HS-27A (cell line): ENCODE measurements at regions not wholly inside any gene's neighbourhood (a gene's known extent, or its start where the extent isn't known, plus 50 kb on each side); places are given as distances from the start of the nearest gene placed in this dataset.

Experiments
- DNase-seq: peaks from one replicate; pipeline ENCODE4 v3.0.0-alpha.2; 2012; ENCODE audit warnings: low read depth, missing footprints

DNA sequence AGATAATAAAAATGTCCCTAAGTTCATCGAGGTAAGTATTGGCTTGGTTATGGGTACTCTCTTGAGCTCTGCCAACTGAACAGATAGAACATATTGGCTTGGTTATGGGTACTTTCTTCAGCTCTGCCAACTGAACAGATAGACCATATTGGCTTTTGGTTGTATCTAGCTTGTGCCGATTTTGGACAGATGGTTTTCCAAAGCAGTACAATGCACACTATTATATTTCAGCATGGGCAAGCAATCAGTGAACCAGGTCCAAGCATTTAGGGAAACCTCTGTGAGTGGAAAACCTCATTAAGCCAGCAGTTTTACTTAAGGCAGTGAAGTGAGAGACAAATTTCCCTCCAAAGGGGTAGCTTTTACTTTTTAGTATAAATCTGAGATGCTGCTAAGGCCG lies 1440.5 kb upstream of the SPRY2 start:
- DNase-seq = no peak

DNA sequence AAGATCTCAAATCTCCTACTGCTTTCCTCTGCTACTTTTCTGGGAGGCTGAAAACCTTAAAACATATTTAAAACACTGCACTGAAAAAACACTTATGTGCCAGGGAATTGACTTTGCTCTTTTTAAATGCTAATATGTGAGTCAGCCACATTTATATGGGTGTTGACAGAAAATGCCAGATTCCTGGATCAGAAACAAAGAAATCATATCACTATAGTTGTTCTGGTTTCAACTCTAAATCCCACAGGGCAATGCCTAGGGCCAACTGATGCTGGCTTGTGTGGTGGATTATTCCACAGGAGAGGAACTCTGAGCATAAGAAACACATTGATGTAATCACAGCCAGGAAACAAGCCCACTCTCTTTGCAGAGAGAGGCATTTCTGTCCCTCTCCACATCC lies 1439.0 kb upstream of the SPRY2 start:
- no peak for DNase-seq

DNA sequence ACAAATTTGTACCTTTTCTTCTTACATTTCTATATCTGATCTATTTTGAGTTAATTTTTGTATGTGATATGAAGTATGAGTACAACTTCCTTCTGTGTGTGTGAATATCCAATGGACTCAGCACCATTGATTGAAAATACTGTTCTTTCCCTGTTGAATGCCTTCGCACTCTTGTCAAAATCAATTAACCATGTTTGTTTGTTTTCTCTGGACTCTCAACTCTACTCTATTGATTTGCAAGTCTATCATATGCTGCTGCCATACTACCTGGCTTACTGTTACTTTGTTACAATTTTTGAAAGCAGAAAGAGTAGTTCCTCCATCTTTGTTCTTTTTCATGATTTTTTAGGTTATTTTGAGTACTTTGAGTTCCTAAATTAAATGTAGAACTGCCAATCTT lies 1437.4 kb upstream of the SPRY2 start:
- DNase-seq = no peak

DNA sequence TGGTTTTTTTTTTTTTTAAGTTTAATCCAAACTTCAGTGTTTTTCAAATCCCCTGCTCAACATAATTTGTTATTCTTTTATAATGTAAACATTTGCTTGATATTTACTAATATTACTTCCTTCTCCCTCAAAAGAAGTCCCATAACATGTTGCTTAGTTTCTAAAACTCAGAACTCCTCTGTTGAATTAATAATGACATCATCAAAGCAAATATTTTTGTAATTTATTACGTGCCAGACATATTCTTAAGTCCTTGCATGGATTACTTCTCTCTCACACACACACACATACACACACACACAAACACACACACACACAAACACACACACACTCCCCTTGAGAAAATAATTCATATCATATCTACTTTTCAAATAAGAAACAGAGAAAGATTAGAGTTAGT lies 1432.3 kb upstream of the SPRY2 start:
- no peak for DNase-seq

DNA sequence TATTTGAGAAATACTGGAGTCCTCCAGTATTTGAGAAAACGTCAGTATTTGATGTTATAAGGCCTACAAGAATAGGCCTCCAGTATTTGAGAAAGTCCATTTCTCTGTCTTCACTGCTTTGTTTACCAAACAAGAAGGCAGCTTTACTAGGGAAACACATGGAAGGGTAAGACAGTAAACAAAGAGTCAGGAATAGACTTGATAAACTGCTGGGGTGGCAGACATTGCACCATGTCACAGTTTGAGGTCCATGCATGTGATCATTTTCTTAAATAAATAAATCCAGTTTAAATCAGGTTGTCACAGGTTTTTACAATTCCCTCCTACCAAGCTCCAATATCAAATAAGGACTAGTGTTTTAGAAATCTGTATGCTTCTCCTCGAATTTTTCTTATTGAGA lies 1431.0 kb upstream of the SPRY2 start:
- no peak for DNase-seq

DNA sequence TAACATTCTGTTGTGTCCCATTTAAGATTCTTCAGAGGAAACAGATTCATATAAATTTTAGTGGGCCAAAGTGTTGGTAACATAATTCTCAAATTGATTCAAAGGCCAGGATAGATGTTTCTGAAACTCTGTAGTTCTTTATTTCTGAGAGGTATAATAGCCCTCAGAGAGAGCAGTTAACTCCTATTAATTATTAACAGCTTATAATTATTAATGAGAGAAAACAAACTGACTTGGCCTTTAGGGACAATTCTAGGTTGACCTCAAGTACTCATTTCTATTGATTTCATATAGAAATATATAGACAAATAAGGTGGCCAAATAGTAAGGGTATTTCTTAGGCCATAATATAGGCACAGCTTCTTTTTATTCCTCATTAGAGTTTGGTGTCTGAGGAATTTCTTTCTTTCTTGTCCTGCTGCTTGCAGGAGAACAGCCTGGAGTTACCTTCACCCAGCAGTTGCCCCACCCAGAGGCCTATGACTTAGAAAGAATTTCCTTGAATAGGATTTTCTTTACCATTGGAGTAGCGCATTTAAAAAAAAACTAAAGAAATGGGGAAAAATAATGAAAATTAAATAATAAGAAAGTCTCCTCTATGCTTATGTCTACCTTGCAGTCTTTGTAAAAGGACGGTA lies 1430.1 kb upstream of the SPRY2 start:
- no peak for DNase-seq

DNA sequence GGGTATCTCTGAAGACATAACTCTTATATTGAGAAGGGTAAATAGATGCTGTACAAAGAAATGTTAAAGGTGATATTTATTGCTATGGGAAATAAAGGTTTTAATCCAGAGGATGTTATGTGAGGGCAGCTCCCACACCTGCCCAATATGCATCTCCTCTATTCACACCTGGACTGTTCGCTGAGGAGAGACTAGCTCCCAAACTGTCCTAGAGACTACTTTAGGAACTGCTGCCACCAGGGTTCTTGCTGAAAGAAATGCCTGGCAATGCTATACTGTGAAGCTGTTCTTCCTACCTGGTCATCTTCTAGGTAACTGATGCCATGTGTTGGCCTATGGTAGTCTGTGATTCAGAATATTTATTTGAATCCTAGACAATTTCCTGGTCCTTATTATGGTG lies 1421.5 kb upstream of the SPRY2 start:
- no peak for DNase-seq

DNA sequence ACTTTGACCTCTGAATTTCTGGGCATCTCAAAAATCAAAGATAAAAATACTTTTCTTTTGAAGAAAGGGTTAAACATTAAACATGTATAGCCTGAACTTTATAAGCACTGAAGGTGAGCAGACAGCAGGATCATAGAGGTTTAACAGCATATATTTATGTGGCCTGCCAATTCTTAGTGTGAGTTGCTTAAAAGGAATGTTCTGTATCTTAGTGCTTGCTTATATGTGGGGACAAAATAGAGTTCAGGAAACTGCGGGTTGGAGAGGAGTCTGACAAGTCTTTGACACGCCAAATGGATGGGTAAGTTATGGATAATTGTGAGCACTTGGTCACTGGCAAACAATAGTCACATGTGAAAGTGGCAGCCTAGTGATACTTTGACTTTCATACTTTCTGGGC lies 1419.4 kb upstream of the SPRY2 start:
- DNase-seq = no peak

DNA sequence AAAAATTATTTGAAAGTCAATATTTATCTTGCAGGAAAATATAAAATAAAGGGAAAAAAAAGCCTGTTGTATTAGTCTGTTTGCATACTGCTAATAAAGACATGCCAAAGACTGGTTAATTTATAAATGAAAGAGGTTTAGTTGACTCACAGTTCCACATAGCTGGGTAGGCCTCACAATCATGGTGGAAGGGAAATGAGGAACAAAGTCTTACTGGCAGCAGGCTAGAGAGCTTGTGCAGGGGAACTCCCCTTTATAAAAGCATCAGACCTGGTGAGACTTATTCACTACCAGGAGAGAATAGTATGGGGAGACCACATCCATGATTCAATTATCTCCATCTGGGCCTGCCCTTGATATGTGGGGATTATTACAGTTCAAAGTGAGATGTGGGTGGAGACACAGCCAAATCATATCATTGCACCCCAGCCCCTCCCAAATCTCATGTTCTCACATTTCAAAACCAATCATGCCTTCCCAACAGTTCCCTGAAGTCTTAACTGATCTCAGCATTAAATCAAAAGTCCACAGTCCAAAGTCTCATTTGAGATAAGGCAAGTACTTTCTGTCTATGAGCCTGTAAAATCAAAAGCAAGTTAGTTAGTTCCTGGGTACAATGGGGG lies 1416.5 kb upstream of the SPRY2 start:
- DNase-seq = no peak

DNA sequence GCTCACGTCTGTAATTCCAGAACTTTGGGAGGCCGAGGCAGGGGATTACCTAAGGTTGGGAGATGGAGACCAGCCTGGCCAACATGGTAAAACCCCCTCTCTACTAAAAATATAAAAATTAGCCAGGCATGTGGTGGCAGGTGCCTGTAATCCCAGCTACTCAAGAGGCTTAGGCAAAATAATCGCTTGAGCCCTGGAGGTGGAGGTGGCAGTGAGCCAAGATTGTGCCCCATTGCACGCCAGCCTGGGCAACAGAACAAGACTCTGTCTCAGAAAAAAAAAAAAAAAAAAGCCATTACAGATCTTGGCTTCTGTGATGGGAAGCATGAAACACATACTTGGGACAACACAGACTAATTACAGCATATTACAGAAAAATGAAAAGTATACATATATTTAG lies 1404.5 kb upstream of the SPRY2 start:
- DNase-seq = no peak

DNA sequence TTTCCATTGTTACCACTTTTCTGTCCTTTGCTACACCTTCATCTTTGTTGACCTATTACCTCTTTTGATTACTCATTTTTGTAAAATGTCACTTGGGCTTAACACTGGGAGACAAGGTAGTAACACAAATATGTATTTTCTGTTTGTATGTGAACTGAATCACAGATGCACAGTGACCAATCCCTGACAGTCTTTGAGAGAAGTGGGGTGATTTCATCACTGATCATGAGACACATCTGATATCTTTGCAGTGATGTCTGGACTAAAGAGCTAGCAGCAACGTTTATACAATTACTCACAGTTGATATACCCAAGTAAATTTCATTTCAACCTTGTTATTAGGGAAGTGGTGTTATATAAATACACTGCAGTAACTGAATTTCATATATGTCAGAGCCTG lies 1397.4 kb upstream of the SPRY2 start:
- DNase-seq = no peak

DNA sequence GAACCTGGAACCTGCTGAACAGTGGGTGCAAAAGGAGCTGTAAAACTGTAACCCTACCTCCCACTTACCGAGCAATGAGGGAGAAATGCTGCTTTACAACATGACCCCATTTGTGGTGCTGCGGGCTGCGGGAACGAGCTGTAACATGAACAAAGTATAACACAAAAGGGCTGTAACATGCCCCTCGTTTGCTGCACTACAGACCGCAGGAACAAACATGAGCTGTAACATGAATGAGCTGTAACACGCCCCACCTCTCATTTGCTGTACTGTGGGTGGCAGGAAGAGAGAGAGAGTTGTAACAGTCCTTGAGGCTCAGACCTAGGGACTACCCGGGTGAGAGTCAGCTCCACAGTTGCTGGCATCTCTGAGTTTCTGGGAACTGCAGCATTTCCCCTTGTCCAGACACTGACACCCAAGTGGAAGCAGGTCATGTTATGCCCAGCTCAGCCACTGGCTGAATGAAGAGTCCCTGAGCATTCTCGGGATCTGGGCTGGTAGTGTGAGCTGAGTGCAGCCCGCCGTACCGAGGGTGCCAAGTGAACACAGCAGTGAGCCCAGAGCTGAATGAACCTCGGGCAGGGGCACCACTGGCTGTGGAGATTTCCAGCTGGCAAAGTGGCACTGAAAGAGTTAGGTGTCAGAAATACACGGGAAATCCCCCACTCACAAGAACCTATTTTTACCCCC lies 1385.3 kb upstream of the SPRY2 start:
- no peak for DNase-seq

DNA sequence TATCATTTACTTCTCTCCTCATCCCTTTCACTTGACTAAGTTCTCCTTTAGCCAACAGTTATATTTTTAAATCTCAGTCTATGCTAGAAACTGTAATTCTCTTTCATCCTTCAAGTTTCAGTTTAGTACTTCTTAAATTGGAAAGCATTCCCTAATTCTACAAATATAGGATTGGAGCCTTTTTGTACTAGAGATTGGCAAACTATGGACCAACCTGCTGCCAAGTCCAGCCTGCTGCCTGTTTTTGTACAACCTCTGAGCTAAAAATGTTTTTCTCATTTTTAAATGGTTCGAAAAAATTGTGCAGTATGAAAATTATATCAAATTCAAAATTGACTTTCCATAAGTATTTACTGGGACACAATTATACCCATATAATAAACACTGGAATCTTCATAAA lies 1381.5 kb upstream of the SPRY2 start:
- no peak for DNase-seq

DNA sequence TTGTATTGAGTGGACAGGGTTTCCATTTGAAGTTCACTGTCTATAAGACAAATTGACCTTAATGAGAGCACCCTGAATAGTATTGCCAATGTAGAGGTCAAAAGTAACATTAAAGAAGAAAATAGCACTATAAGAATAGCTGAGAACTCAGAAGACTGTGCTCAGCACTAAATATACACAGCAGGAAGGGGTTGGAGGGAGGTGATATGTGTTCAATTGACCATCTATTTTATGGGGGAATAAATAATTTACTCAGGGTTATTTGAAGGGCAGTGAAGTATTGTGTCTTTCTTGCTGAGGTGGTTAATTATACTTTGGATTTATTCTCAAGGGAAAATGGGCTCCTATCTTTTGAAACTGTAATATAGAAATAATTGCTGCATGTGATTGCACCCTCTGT lies 1380.5 kb upstream of the SPRY2 start:
- DNase-seq = no peak

DNA sequence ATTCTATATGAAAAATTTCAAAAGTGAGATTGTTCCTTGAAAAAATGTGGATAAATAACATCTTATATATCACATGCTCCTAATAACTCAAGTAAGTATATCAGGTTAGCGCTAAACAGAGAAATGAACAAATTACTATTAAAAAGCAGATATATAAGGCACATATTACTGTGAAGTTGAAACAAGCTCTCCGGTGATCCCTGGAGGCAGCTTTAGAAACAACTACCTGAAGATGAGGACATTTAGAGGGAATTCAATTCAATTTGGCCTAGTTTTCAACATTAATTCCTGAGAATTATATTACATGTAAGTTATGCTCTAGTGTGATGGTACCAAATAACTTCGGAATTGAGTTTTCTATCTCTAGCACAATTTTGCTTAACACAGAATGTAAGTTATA lies 1373.6 kb upstream of the SPRY2 start:
- no peak for DNase-seq

DNA sequence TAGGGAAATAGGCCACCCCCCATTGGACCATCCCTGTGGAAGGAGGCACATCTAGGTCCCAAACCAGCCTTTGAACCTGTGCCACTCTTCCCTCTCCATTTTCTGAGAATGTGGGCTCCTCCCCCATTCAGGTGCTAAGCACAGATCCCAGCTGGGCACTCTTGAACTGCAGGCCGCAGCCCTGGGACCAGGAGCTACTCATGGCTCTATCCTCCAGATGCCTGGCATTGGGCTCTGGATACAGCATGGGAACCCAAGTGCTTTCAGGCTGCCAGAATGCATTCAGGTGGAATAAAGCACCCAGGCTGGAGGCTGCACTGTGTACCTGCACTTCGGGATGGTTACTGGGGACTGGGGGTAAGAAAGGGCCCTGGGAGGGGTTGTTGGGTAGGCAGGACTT lies 1372.3 kb upstream of the SPRY2 start:
- DNase-seq = no peak

DNA sequence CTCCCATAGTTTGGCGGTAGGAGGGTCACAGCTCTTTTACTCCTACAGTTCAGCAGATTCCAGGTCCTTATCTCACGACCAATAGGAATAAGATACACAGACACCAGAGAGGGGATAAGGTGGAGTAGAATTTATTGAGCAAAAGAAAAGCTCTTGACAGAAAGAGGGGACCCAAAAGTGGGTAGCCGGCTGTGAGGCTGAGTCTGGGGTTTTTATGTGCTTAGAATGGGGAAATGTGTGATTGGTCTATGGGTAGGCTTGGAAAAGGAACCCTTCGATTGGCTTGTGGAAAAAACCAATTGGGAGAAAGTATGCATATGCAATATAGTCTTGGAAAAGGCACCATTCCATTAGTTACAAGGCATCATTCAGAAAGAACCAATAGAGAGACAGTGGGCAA lies 1356.9 kb upstream of the SPRY2 start:
- DNase-seq = no peak

DNA sequence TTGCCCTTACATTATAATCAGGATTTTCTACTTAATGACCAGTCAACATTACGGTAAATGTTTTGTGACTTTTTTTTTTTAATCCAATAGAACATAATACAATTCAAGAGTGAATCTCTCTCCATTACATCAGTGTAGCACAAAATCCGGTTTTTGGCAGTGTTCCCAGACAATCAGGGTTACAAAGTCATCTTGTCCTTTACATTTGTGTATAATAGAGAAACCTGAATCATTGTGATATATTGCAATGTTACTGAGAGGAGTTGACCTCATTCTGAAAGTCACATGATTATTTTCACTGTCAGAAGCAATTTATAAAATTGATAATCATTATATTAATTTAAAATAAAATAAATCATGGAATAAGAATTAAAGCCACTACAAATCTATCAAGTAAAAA lies 1346.0 kb upstream of the SPRY2 start:
- DNase-seq = no peak

DNA sequence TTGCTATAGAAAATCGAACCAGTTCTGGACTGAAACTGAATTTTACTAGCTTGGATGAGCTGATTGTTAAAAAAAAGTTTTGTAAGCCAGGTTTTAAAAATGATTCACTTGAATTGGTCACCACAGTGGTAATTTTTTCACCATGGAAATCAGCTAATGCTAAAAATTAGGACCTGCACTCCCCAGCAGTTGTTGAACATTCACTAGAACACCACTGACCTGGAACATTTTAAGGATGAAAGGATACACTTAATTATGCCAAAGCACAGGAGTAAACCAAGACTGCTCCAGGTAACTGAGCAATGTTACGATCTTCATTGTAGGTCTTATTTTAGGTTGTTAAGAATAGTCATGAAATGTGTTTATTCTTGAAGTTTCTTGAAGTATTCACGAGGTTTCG lies 1342.6 kb upstream of the SPRY2 start:
- no peak for DNase-seq

DNA sequence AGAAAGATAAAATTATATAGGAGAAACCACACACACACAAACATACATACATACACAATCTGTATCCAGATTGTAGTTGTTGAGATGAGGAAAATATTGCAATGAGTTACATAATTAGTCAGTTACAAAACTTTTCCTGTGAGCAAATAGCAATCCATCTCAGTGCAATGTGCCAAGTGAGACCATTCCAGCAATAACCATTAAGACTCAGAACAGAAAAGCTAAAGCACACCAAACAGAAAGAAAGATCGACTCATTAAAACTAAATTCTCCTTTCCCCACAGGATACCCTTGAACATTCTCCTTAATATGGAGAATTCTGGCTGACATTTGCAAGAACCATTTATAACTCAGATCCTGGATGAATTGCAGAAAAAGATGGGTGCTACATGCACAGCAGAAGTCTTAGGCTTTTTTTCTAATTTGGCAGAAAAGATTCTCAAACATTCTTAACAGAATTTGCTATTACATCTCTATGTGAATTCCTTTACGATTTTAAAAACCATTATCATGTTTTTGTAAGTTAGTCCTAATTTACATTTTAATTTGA lies 1341.2 kb upstream of the SPRY2 start:
- DNase-seq = no peak

DNA sequence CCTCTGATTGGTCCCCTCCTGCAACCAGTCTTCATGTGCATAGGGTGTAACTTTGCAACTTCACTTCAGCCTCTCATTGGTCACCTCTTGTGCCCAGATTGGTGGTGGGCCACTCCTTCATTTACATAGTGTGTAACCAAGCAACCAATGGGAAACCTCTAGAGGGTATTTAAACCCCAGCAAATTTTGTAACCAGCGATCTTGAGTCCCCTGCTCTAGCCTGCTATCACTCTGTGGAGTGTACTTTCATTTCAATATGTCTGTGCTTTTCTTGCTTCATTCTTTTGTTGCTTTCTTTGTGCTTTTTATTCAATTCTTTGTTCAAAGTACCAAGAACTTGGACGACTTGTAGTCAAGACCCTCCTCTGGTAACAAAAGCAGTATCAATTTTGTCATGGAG lies 1336.9 kb upstream of the SPRY2 start:
- DNase-seq = no peak

DNA sequence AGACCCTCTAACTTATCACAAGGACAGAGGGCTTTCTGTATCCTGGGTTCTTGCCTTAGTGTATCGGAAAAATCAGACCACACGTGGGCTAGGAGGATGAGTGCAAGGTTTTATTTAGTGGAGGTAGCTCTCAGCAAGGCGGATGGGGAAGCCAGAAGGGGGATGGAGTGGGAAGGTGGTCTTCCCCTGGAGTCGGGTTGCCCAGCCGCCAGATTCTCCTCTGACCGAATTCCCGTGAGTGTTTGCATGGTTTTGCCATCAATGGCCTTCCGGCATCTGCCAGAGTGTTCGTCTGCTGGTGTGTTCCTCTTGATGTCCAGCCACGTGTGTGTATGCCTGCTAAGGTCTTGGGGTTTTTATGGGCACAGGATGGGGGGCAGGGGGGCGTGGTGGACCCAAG lies 1335.1 kb upstream of the SPRY2 start:
- DNase-seq = no peak

DNA sequence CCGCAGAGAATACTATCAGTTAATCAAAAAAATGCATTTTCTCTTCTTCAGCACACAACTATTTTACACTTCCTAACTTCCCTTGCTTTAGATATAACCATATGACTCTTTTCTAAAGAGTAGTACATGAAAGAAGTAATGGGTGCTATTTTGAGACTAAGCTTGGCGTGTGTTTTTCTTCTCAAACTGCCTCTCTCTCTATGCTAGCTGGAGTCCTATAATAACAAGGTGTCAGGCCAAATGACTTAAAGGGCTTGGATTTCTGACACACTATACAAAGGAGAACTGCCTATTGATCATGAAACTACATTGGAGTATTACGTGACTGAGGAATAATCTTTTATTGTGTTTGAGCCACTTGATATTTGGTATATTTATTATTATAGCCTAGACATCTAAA lies 1330.1 kb upstream of the SPRY2 start:
- DNase-seq = no peak

DNA sequence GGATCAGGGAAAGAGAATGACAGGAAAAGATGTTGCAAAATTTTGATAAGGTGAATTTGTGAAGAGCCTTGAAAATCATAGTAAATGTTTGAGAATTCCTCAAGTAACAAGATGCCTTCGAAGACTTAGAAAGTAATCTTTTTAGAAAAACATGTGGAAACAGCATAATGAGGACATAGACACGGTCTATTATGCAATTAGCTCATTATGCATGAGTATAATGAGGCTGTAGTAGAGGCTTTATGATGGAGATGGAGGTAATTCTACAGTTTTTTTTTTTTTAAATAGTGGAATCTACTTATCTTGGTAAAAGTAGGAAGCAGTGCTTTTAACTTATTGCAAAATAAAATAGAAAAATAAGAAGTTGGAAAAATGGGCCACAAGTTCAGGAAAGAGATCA lies 1329.1 kb upstream of the SPRY2 start:
- no peak for DNase-seq
